Neural progenitor cell (in vitro differentiated cells): ENCODE measurements at regions not wholly inside any gene's neighbourhood (a gene's known extent, or its start where the extent isn't known, plus 50 kb on each side); places are given as distances from the start of the nearest gene placed in this dataset.

Experiments used
- EZH2 ChIP-seq: fragments of 200-600 bp; sonication (generic); IDR thresholded peaks from 2 replicates; pipeline ENCODE4 v1.6.1; 2017; ENCODE audit warnings: antibody characterized with exemption, mild to moderate bottlenecking, moderate library complexity
- EZH2phosphoT487 ChIP-seq: fragments of 200-600 bp; sonication (generic); IDR thresholded peaks from 2 replicates; pipeline ENCODE4 v1.6.1; 2017; ENCODE audit warnings: antibody characterized with exemption
- TF ChIP-seq, protein P1 (sequence below): fragments of 200-600 bp; sonication (generic); IDR thresholded peaks from 2 replicates; pipeline ENCODE4 v1.5.1; 2017; ENCODE audit warnings: antibody characterized with exemption, mild to moderate bottlenecking

DNA sequence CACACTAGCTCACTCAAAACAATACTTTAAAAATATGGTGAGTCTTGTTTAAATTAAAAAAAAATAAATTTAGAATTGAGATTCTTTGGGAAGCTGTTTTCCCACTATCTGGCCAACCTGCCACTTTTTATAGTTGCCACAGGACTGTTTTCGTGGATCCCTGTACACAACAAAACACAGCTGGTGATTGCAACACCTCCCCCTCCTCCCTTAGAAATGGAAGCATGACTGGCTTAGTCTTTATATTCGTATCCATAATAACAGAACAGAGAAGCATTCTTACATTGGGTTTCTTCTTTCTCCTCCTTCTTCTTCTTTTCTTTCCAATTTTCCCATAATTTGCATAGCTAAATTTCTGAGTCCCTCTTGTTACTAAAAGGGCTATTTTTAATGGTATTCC is 79.5 kb upstream of the GJB6 start:
- TF ChIP-seq EZH2: no peak
- TF ChIP-seq, protein P1, sequence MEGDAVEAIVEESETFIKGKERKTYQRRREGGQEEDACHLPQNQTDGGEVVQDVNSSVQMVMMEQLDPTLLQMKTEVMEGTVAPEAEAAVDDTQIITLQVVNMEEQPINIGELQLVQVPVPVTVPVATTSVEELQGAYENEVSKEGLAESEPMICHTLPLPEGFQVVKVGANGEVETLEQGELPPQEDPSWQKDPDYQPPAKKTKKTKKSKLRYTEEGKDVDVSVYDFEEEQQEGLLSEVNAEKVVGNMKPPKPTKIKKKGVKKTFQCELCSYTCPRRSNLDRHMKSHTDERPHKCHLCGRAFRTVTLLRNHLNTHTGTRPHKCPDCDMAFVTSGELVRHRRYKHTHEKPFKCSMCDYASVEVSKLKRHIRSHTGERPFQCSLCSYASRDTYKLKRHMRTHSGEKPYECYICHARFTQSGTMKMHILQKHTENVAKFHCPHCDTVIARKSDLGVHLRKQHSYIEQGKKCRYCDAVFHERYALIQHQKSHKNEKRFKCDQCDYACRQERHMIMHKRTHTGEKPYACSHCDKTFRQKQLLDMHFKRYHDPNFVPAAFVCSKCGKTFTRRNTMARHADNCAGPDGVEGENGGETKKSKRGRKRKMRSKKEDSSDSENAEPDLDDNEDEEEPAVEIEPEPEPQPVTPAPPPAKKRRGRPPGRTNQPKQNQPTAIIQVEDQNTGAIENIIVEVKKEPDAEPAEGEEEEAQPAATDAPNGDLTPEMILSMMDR: no peak
- no peak for TF ChIP-seq EZH2phosphoT487
